MM.1S (cell line): ENCODE measurements at regions not wholly inside any gene's neighbourhood (a gene's known extent, or its start where the extent isn't known, plus 50 kb on each side); places are given as distances from the start of the nearest gene placed in this dataset.
"Not testable (repeated sequence)": the region's sequence is repeated elsewhere in the genome, so short reads cannot be mapped to it uniquely, and the experiment has no call there.

ENCODE experiments used
- DNase-seq: peaks from one replicate; pipeline ENCODE4 v3.0.0-alpha.2; 2015
- H2AFZ ChIP-seq: fragments of 300-600 bp; sonication (generic); 2 replicates; pipeline ENCODE4 v1.6.0; 2016; ENCODE audit warnings: antibody characterized with exemption, low read length
- H3F3A ChIP-seq: fragments of 300-600 bp; sonication (generic); 2 replicates; pipeline ENCODE4 v1.6.1; 2016; ENCODE audit warnings: mild to moderate bottlenecking, antibody characterized with exemption, low read length, moderate library complexity, mixed read lengths; ENCODE audit not compliant: insufficient read depth
- H3K27ac ChIP-seq: fragments of 300-600 bp; sonication (generic); 2 replicates; pipeline ENCODE4 v1.5.1; 2016; ENCODE audit warnings: mild to moderate bottlenecking, low read length
- H3K27me3 ChIP-seq: fragments of 300-600 bp; sonication (generic); replicated peaks from 2 replicates; pipeline ENCODE4 v1.6.0; 2016; ENCODE audit warnings: low read length; ENCODE audit not compliant: insufficient read depth
- H3K36me3 ChIP-seq: fragments of 300-600 bp; sonication (generic); replicated peaks from 2 replicates; pipeline ENCODE4 v1.6.1; 2016; ENCODE audit warnings: mild to moderate bottlenecking, low read length, mixed read lengths; ENCODE audit not compliant: insufficient read depth
- H3K4me1 ChIP-seq: fragments of 300-600 bp; sonication (generic); 2 replicates; pipeline ENCODE4 v1.6.1; 2016; ENCODE audit warnings: low read length, mixed read lengths
- H3K4me2 ChIP-seq: fragments of 300-600 bp; sonication (generic); 2 replicates; pipeline ENCODE4 v1.6.0; 2016; ENCODE audit warnings: low read depth, low read length
- H3K4me3 ChIP-seq: fragments of 300-600 bp; sonication (generic); 2 replicates; pipeline ENCODE4 v1.5.1; 2016; ENCODE audit warnings: low read length, mixed read lengths
- H3K79me2 ChIP-seq: fragments of 300-600 bp; sonication (generic); 2 replicates; pipeline ENCODE4 v1.6.1; 2016; ENCODE audit warnings: mixed run types, low read length, mixed read lengths
- H3K9ac ChIP-seq: fragments of 300-600 bp; sonication (generic); 2 replicates; pipeline ENCODE4 v1.6.1; 2016; ENCODE audit warnings: low read length, mixed read lengths
- H3K9me2 ChIP-seq: fragments of 300-600 bp; sonication (generic); replicated peaks from 2 replicates; pipeline ENCODE4 v1.6.1; 2016; ENCODE audit warnings: mild to moderate bottlenecking, low read length, mixed read lengths; ENCODE audit not compliant: insufficient read depth
- H3K9me3 ChIP-seq: fragments of 300-600 bp; sonication (generic); replicated peaks from 2 replicates; pipeline ENCODE4 v1.6.1; 2016; ENCODE audit warnings: mild to moderate bottlenecking, low read length, mixed read lengths; ENCODE audit not compliant: insufficient read depth
- H4K20me1 ChIP-seq: fragments of 300-600 bp; sonication (generic); 2 replicates; pipeline ENCODE4 v1.6.1; 2016; ENCODE audit warnings: mild to moderate bottlenecking, low read length, moderate library complexity, mixed read lengths; ENCODE audit not compliant: insufficient read depth
- EZH2 ChIP-seq: fragments of 300-600 bp; sonication (generic); optimal IDR thresholded peaks from 2 replicates; pipeline ENCODE3; 2017; ENCODE audit warnings: low read depth, mild to moderate bottlenecking, antibody characterized with exemption, low read length, mixed read lengths
- EZH2phosphoT487 ChIP-seq: fragments of 300-600 bp; sonication (generic); IDR thresholded peaks from 2 replicates; pipeline ENCODE4 v1.6.1; 2018; ENCODE audit warnings: antibody characterized with exemption, low read length
- TF ChIP-seq, protein P1 (sequence below): fragments of 300-600 bp; sonication (generic); IDR thresholded peaks from 2 replicates; pipeline ENCODE4 v1.5.1; 2016; ENCODE audit warnings: antibody characterized with exemption, low read length, mixed read lengths

DNA sequence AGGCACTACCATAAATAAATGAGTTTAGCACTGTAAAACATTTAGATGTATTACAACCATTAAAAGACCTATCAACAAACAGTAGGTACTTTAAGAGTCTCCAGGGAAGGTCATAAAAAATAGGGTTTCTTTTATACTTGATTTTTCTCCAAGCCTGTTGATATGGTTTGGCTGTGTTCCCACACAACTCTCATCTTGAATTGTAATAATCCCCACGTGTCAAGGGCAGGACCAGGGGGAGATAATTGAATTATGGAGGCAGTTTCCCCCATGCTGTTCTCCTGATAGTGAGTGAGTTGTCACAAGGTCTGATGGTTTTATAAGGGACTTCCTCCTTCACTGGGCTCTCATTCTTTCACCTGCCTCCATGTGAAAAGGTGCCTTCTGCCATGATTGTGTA is 468.9 kb upstream of the UBE2E2 start:
- H3K27me3 ChIP-seq: no peaks in the 10 kb centered on the region
- DNase-seq: no peak

GRCh38 chr3:22734756-22735155 is 468.4 kb upstream of the UBE2E2 start:
- TF ChIP-seq, protein P1, sequence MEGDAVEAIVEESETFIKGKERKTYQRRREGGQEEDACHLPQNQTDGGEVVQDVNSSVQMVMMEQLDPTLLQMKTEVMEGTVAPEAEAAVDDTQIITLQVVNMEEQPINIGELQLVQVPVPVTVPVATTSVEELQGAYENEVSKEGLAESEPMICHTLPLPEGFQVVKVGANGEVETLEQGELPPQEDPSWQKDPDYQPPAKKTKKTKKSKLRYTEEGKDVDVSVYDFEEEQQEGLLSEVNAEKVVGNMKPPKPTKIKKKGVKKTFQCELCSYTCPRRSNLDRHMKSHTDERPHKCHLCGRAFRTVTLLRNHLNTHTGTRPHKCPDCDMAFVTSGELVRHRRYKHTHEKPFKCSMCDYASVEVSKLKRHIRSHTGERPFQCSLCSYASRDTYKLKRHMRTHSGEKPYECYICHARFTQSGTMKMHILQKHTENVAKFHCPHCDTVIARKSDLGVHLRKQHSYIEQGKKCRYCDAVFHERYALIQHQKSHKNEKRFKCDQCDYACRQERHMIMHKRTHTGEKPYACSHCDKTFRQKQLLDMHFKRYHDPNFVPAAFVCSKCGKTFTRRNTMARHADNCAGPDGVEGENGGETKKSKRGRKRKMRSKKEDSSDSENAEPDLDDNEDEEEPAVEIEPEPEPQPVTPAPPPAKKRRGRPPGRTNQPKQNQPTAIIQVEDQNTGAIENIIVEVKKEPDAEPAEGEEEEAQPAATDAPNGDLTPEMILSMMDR: no peak
- no peaks in the 10 kb centered on the region for H3F3A ChIP-seq
- H3K9me3 ChIP-seq: no peaks in the 10 kb centered on the region
- no peaks in the 10 kb centered on the region for H3K36me3 ChIP-seq
- H3K4me2 ChIP-seq: no peak overlapping the region
- no peaks in the 10 kb centered on the region for H3K9me2 ChIP-seq
- no peak overlapping the region for H3K27ac ChIP-seq
- H3K4me3 ChIP-seq: no peak overlapping the region
- no peak overlapping the region for H3K9ac ChIP-seq
- no peak for DNase-seq
- H2AFZ ChIP-seq: no peak overlapping the region
- H3K27me3 ChIP-seq: no peaks in the 10 kb centered on the region
- no peaks in the 10 kb centered on the region for H4K20me1 ChIP-seq
- no peaks in the 10 kb centered on the region for H3K4me1 ChIP-seq
- no peaks in the 10 kb centered on the region for H3K79me2 ChIP-seq

More for the DNA sequence above, 468.9 kb upstream of the UBE2E2 start:
- no peaks in the 10 kb centered on the region for H3K79me2 ChIP-seq
- H3K4me2 ChIP-seq: no peak overlapping the region
- no peak overlapping the region for H3K4me3 ChIP-seq
- H3K9me2 ChIP-seq: no peaks in the 10 kb centered on the region
- no peak overlapping the region for H3K27ac ChIP-seq
- TF ChIP-seq, protein P1: no peak
- TF ChIP-seq EZH2phosphoT487 (no peak), EZH2 (no peak)
- no peak overlapping the region for H2AFZ ChIP-seq
- H3K36me3 ChIP-seq: no peaks in the 10 kb centered on the region
- no peak overlapping the region for H3K9ac ChIP-seq
- H3F3A ChIP-seq: no peaks in the 10 kb centered on the region
- H3K9me3 ChIP-seq: no peaks in the 10 kb centered on the region
- no peaks in the 10 kb centered on the region for H3K4me1 ChIP-seq
- H4K20me1 ChIP-seq: no peaks in the 10 kb centered on the region

GRCh38 chr3:22735373-22735772 is 467.8 kb upstream of the UBE2E2 start:
- no peaks in the 10 kb centered on the region for H3K27me3 ChIP-seq
- no peaks in the 10 kb centered on the region for H3K79me2 ChIP-seq
- H3K4me2 ChIP-seq: no peak overlapping the region
- H3K4me1 ChIP-seq: no peaks in the 10 kb centered on the region
- H3K36me3 ChIP-seq: no peaks in the 10 kb centered on the region
- no peaks in the 10 kb centered on the region for H3K9me2 ChIP-seq
- H3K27ac ChIP-seq: no peak overlapping the region
- H3K4me3 ChIP-seq: no peak overlapping the region
- TF ChIP-seq EZH2: no peak
- TF ChIP-seq, protein P1: no peak
- no peak for TF ChIP-seq EZH2phosphoT487
- no peak overlapping the region for H3K9ac ChIP-seq
- no peaks in the 10 kb centered on the region for H3F3A ChIP-seq
- no peak overlapping the region for H2AFZ ChIP-seq
- DNase-seq: no peak
- no peaks in the 10 kb centered on the region for H3K9me3 ChIP-seq
- no peaks in the 10 kb centered on the region for H4K20me1 ChIP-seq

DNA sequence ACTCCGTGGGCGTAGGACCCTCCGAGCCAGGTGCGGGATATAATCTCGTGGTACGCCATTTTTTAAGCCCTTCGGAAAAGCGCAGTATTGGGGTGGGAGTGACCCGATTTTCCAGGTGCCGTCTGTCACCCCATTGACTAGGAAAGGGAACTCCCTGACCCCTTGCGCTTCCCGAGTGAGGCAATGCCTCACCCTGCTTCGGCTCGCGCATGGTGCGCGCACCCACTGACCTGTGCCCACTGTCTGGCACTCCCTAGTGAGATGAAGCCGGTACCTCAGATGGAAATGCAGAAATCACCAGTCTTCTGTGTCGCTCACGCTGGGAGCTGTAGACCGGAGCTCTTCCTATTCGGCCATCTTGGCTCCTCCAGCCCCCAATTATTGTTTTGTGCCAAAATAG is 459.7 kb upstream of the UBE2E2 start:
- not testable (repeated sequence) for H3K27me3 ChIP-seq, H3K4me2 ChIP-seq, H3K9me2 ChIP-seq, DNase-seq, H3K4me3 ChIP-seq, H3K36me3 ChIP-seq, H2AFZ ChIP-seq, H3K9ac ChIP-seq, H3K79me2 ChIP-seq, H3K4me1 ChIP-seq, H4K20me1 ChIP-seq, H3K27ac ChIP-seq, H3K9me3 ChIP-seq, H3F3A ChIP-seq
